Stimulated activated CD8-positive, alpha-beta memory T cell treated with anti-CD3 and anti-CD28 coated beads, Interleukin-7, amount 100 ng/mL, for 48 hours (primary cell): ENCODE measurements at regions not wholly inside any gene's neighbourhood (a gene's known extent, or its start where the extent isn't known, plus 50 kb on each side); places are given as distances from the start of the nearest gene placed in this dataset.

ENCODE experiments used
- DNase-seq, 2 donors: peaks; one replicate each; pipeline ENCODE4 v3.0.0-alpha.2; 2020; ENCODE audit warnings: low read depth in 1 of 2; ENCODE audit errors: extremely low read depth in 1 of 2

DNA sequence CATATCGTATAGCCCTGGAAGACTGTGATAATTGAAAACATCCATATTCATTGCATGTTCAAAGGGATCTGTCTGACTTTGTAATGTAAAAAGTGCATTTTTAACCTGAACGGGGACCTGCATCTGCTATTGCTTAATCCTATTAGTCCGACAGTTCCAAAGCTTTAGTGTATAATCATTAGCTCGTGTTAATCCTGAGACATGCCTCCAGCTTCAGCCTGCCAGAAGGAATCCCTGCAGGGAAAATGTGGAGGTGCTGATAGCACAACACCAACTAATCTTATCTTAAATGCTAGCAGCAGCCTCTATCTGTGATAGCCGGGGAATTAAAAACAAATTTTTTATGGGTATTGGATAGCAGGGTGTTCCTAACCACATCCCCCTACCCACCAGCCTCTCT lies 495.2 kb downstream of the TLE4 start:
- no peak for DNase-seq

DNA sequence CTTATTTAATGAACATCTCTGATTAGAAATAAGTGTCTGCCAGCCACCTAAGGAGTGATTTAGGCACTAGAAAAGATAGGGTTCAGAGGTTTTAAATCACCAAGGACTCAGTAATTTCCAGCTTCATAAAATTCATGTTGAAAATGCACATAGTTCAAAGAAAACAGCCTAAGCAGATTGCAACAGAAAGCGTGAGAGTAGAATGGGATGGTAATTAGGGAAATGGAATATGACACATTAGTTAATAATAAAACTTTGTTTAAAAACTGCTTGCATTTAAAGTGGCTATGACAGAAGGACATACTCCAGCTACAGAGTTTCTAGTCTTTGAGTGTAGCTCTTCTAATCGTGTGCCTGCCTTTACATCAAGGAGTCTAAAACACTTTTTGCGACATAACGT lies 490.8 kb downstream of the TLE4 start:
- DNase-seq = no peak

- DNase-seq = no peak
Measured at GRCh38 chr9:80061940-80062339, 490.2 kb downstream of the TLE4 start.

GRCh38 chr9:80061096-80061495 lies 489.3 kb downstream of the TLE4 start:
- no peak for DNase-seq

DNA sequence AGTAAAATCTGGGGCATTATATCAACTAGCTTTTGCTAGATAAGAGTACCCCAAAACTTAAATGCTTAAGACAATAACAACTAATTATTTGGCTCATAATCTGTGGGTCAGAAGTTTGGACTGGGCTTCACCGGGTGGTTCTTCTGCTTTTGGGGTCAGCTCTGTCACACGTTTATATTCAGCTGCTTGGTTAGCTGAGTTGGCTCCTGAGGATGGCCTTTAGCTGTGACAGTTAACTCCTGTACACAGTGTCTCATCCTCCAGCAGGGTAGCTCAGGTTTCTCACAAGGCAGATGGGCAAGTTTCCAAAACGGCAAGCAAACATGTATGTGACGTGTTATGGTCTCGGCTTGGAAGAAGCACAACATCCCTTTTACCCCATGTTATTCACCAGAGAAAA lies 488.2 kb downstream of the TLE4 start:
- DNase-seq = no peak

DNA sequence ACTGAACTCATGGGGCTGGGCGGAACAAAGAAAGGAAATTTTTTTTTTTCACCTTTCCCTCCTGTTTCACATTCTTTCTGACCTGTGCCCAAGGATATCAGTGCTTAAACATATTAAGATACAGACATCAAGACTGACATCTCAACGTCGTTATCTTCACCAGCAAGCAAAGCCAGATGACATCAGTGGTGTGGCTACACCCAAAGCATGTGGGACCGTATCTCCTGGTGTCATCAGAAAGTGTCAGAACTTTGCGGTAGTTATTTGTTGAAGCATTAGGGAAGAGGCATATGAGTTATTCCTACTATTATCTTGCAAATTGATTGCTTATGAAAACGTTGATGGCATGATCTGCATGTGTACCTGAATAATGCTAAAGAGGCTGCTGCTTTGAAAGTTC lies 487.4 kb downstream of the TLE4 start:
- no peak for DNase-seq

DNA sequence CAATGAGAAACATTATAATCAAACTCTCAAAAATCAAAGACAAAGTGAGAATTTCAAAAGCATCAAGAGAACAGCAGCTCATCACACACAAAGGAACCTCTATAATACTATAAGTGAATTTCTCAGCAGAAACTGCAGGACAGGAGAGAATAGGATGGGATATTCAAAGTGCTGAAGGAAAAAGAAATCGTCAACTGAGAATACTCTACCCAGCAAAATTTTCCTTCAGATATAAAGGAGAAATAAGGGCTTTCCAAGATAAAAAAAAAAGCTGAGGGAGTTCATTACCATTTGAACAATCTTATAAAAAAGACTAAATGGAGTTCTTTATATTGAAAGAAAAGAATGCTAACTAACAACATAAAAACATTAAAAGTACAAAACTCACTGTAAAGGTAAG lies 481.1 kb downstream of the TLE4 start:
- no peak for DNase-seq

GRCh38 chr9:80049096-80049782 lies 477.5 kb downstream of the TLE4 start:
- DNase-seq = no peak

- no peak for DNase-seq
Measured at GRCh38 chr9:80046481-80046880, 474.7 kb downstream of the TLE4 start.

DNA sequence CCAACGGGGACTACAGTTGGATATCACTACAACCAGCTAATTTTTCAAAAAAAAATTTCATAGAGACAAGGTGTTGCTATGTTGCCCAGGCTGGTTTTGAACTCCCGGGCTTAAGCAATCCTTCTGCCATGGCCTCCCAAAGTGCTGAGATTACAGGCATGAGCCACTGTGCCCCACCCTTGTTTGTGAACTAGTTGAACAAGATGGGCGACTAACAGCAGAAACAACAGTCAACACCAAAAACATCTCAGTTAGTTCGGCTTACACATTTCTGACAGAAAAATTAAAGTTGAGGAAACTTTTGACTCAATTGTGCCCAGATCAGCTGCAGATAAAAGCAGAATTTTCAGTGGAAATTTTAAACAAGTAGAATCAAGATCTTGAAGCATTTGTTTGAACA lies 470.1 kb downstream of the TLE4 start:
- DNase-seq = no peak

- no peak for DNase-seq
Measured at GRCh38 chr9:80040457-80040856, 468.7 kb downstream of the TLE4 start.

GRCh38 chr9:80030801-80031200 lies 459.0 kb downstream of the TLE4 start:
- no peak for DNase-seq

GRCh38 chr9:80028501-80028900 lies 456.7 kb downstream of the TLE4 start:
- DNase-seq = no peak

DNA sequence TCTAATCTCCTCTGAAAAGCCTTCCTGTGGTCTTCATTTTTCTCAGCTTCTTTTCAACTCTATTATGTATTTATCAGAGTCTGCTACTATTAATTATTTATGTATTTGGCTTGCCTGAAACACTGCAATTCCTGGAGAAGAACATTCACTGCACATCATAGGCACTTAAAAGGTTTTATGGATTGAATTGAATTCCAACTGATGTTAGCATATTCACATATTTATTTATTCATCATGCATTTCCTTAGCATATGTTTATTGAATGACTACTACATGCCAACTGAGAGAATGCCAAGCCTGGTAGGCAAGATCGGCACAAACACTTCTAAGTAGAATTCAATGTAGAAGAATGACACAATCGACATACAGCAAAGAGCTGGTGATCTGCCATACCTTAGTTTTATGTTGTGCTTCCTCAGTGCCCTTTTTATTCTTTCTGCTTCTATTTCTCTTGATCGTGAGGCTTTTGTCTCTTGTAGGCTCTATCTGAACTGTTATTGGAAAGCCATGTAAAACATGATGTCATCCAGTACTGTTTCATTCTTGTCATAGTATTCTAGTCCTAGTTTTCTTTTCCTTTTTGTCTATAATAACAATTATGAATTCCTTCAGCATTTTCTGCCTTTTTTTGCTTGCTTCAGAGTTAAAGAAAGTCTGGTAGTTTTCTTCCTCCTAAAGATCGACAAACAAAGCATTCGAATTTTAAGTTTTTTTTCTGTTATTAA lies 454.2 kb downstream of the TLE4 start:
- DNase-seq = no peak

- no peak for DNase-seq
Measured at GRCh38 chr9:80025131-80025530, 453.4 kb downstream of the TLE4 start.

DNA sequence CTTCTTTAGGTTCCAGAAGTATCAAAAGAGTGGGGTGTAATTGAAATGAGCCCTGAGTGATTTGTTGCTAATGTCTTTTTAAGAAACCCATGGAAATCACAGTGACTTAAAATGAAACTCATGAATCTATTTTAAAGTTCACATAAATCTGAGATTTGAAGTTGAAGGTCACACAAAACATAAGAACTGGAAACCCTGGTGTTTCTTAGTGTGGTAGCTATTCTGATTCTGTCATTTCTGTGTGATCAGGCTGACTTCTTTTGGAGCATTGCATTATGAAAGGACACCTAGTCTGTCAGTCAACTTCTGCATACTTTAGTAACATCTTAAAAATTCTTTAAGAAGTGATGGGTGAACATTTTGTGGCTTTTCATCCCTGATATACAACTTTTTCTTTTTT lies 448.8 kb downstream of the TLE4 start:
- no peak for DNase-seq

- no peak for DNase-seq
Measured at GRCh38 chr9:80020056-80020455, 448.3 kb downstream of the TLE4 start.

DNA sequence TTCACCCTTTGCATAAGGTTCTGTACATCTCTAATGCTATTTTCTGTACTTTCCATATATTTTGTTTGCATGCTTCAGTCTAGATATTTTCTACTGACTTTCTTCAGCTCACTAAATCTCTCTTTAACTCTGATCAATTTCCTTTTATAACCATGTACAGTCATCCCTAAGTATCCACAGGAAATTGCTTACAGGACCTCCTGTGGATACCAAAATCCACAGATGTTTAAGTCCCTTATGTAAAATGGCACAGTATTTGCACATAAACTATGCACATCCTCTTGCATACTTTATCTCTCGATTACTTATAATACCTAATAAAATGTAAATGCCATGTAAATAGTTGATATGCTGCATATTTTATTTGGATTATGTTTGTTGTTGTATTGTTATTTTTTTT lies 442.1 kb downstream of the TLE4 start:
- DNase-seq = no peak

GRCh38 chr9:80012557-80013330 lies 441.0 kb downstream of the TLE4 start:
- DNase-seq = no peak

- DNase-seq = no peak
Measured at GRCh38 chr9:80009204-80009603, 437.4 kb downstream of the TLE4 start.

DNA sequence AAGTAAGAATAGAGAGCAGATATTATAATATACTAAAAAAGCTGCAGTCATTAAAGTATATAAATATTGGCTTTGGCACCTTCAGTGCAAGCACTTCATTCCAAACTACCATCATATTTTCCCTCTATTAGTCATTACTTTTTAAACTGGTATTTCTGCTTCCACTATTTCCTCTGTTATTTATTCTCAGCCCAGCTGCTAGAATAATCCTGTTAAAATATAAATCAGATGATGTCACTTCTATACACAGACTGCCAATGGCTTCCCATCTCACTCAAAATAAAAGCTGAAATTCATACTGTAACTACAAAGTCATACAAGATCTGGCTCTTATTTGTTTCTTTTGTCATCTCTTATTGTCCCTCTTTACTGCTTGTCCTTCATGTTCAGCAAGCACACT lies 432.9 kb downstream of the TLE4 start:
- DNase-seq = no peak

DNA sequence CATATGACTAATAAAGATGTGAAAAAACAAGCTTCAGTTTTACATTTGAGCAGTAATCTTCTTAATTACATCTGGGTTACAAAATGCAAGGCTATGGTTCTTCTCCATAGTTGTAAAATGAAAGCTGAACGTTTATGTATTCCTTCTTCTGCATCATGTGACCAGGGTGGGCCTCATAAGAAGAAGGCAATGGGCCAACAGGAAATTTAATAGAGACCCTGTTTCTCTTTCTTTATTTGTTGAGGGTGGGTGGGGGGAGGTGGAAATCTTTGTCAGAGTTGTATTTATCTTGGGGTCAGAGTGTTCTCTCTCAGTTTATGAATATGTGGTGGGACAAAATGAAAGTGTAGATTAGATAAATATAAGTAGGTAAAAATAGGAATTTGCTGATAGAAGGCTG lies 418.8 kb downstream of the TLE4 start:
- no peak for DNase-seq
